DMS79 treated with DMSO at 0.1 percent for 48 hours (cell line): ENCODE measurements at regions not wholly inside any gene's neighbourhood (a gene's known extent, or its start where the extent isn't known, plus 50 kb on each side); places are given as distances from the start of the nearest gene placed in this dataset.
"Not testable (repeated sequence)": the region's sequence is repeated elsewhere in the genome, so short reads cannot be mapped to it uniquely, and the experiment has no call there.

Experiments used
- DNase-seq: peaks from one replicate; lab custom pipeline; 2025; lab: John Stamatoyannopoulos, UW

GRCh38 chr4:1561286-1561990 lies 122.7 kb downstream of the FAM53A start:
- DNase-seq: no peak

GRCh38 chr4:1559896-1560650 lies 124.0 kb downstream of the FAM53A start:
- no peak for DNase-seq

DNA sequence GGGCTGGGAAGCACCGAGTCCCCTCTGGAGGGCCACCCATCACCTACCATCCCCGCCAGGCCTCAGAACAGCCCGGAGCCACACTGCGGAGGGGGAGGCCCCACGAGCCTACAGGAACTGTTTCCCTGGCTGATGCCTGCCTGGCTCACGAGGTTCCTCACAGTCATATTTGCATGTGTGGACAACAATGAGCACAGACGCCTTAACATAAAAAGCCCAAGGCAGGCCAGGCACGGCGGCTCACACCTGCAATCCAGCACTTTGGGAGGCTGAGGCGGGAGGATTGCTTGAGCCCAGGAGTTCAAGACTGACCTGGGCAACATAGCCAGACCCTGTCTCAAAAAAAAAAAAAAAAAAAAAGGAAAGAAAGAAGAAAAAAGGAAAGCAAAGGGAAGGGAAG lies 125.9 kb downstream of the FAM53A start:
- DNase-seq: no peak

GRCh38 chr4:1557221-1557597 lies 126.9 kb downstream of the FAM53A start:
- no peak for DNase-seq

- no peak for DNase-seq
These were observed 127.4 kb downstream of the FAM53A start for GRCh38 chr4:1556541-1557220.

- peak; percentile 43 for DNase-seq
These were observed 129.2 kb downstream of the FAM53A start for GRCh38 chr4:1554876-1555265.

DNA sequence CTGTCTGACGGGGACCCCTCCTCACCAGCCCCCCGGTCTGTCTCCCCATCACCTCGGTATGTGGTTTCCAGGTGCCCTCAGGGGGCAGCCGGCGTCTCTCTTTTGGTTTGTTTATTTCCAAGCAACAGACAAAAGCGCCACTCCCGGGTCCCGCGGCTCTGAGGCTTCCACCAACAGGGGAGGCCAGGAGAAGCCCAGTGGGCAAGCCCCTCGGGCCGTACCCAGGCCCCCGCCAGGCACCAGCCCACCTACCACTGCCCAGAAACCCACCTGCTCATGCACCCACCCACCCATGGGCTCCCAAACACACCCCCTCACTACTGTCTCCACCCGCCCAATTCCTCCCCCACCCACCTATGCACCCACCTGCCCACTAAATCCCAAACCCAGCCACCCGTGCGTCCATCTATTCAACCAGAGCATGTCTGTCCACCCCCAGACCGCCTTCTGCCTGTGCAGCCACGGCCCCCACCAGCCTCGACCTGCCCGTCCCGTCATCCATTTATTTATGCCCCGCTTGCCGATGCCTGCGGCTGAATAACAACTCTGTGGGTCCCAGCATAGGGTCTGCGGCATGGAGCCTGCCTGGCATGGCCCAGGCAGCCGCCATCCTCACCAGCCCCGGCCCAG lies 129.8 kb downstream of the FAM53A start:
- no peak for DNase-seq

GRCh38 chr4:1553365-1553764 lies 130.7 kb downstream of the FAM53A start:
- no peak for DNase-seq

GRCh38 chr4:1552451-1552850 lies 131.7 kb downstream of the FAM53A start:
- DNase-seq: no peak

GRCh38 chr4:1551211-1551610 lies 132.9 kb downstream of the FAM53A start:
- DNase-seq: no peak

- no peak for DNase-seq
These were observed 133.7 kb downstream of the FAM53A start for GRCh38 chr4:1550122-1551070.

DNA sequence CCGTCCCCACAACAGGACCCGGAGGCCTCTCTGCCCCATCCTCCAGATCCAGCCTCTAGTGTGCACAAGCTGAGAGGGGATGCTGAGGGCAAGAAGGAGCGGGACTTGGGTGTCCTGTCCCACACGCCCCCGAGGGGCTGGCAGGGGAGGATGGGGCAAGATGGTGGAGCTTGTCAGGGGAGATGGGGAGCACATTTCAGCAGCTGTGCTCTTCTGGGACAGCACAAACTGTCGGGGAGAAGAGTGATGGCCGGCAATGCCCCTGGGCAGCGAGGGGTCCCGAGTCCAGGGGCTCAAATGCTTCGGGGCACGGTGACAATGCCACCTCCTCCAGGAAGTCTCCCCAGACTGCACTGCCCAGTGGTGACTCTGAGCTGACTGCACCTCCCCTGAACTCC lies 134.5 kb downstream of the FAM53A start:
- DNase-seq: no peak

DNA sequence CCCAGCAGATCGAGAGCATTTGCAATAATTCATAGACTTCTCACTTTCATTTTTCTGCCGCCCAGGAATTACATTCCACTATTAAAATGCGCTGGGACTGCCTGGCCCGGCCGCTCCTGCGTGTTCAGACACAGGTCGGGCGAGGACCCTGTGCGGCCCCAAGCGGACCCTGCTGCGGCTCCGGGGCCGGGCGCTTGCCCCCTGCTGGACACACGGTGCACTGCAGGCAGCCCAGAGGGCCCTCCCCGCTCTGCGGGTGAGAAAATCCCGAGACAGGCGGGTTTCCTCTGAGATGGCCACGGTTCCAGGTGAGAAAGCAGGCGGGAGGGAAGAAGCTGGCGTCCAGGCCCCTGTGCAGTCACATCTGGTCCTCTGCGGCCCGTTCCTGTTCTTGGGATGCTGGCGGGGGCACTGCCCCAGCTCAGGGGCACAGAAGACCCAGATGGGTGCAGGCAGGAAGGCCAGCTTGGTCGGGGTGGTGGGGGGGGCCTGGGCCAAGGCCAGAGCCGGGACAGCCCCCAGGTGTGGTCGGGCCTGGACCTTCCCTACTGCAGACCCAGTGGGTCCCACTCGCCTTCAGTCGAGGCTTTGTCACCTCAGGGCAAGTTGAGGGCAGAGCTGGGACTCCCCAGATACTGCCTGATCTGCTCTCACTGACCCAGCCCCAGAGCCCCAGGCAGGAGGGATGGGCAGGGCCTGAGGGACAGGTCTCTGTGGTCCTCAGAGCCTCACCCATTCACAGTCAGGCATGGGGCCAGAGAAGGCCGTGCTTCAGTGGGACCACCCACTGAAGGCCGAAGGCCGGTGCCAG lies 135.1 kb downstream of the FAM53A start:
- not testable (repeated sequence) for DNase-seq

DNA sequence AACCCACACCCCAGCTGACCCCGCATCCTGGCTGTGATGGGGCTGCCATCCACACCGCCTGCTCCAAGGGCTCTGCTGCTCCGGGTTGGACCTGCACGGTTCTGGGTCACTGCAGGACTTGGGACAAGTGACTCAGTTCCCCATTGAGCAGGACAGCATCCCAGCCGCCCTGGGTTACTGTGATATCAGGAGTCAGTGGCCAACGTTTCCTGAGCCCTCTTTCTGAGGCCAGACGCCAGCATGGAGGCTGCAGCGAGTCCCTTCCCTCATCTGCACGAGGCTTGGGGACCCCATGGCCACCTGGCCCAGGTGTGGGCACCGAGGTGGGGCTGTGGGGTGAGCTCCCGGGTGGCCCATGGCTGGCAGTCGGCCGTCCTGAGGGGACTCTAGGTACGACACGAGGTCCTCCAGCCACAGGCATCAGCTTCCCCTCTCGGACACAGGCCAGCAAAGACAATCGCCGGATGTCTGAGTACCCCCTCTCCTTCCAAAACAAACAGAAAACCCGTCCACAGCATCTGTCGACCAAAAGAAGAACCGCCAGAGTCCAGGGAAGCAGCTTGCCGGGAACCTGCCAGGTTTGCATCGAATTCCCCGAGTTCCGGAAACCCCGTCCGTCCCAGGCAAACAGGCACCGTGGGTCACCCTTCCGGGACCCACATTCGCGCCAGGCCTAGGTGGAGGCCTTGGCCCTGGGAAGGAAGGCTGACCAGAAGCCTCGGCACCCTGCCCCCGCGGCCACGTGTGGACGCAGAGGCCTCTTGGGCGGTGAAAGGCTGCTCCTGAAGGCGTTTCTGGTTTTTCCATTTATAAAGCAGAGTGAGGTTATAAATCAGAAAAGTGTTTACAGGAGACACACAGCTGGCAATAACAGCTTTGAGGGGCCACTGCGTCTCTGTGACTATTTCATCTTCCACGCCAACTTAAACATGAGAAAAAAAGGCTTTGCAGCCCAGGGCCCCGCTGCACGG lies 136.0 kb downstream of the FAM53A start:
- DNase-seq: no peak

DNA sequence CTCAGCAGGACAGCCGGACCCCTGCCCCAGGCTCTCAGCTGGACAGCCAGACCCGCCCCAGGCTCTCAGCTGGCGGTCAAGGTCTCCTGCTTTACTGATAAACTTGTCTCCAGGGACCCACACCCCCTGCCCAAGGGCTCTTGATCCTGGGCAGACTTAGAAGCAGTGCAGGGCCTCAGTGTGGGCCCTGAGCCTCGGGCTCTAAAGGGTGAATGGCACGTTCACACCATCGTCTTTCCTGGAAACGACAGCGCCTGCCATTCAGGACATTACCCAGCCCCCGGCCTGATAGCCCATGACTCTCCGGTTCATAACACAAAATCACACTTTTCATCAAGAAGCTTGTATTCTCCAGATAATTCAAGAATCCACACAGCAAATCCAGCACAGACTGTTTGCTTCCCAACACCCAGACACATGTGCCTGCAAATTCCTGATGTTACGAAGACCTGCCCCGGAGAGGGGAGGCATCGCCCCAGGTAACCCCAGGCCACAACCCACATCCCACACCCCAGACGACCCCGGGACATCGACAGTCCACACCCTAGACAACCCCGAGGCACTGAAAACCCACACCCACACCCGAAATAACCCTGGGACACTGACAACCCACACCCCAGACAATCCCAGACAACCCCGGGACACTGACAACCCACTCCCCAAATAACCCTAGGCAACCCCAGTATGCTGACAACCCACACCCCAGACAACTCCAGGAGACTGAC lies 136.8 kb downstream of the FAM53A start:
- no peak for DNase-seq

- peak; percentile 17 for DNase-seq
These were observed 138.6 kb upstream of the NKX1-1 start for GRCh38 chr4:1544861-1545281.

DNA sequence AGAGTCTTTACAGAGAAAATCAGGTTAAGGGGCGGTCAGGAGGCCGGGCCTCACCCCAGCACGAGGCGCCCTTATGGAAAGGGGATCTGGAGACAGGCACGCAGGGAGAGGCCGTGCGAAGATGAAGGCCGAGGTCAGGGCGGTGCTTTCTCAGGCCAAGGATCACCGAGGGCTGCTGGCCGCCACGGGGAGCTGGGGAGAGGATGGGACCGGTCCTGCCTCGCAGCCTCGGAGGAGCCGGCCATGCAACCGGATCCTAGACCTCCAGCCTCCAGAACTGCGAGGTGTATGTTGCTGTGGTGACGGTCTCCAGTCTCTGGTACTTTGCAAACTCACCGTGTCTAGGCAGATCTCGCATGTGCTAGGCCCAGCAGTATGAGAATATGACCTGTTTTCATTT lies 138.2 kb upstream of the NKX1-1 start:
- not testable (repeated sequence) for DNase-seq

- no peak for DNase-seq
These were observed 137.7 kb upstream of the NKX1-1 start for GRCh38 chr4:1543976-1544375.

DNA sequence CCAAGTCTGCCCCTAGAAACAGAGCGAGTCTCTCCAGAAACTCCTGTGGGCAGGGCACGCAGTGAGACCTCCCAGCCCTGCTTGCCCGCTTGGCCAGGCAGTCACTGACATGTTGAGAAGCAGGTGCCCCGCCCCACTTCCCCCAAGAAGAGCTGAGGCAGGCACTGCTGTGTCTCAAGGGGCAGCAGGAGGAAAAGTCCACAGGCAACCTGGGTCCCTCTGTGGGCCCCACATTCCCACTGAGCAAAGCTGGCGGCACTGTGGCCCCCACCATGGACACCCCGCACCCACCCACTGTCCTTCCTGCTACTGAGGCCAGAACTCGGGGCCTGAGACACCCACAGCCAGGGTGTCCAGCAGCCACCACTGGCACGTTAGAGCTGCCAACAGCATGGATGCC lies 137.3 kb upstream of the NKX1-1 start:
- no peak for DNase-seq
